ENCODE measurements at regions not wholly inside any gene's neighbourhood (a gene's known extent, or its start where the extent isn't known, plus 50 kb on each side); places are given as distances from the start of the nearest gene placed in this dataset.

GRCh38 chr12:17169726-17170471, 563.9 kb upstream of the LMO3 start:
- intact Hi-C loops (cut with DNase I; ENCODE audit: low total_unique reads) = no loop called here

GRCh38 chr12:17159506-17160300, 553.7 kb upstream of the LMO3 start:
- Histone ChIP-seq H3K27ac (no peak overlapping the region), H3K36me3 (no peaks in the 10 kb centered on the region), H3K9me3 (no peaks in the 10 kb centered on the region), H3K27me3 (no peaks in the 10 kb centered on the region), H3K4me3 (no peak overlapping the region), H3K4me1 (no peaks in the 10 kb centered on the region)
- ATAC-seq = no peak
- intact Hi-C loops (cut with DNase I; ENCODE audit: low total_unique reads) (no loop called here), in situ Hi-C loops (cut with MboI; ENCODE audit: low sequenced_read_pairs in 4 of 4) (no loop called here)
- TF ChIP-seq POLR2A (IDR thresholded peaks at IDR 0.05) (no peak), CTCF (IDR thresholded peaks at IDR 0.05 in 4 of 5, conservative IDR thresholded peaks at IDR 0.05 in 1 of 5) (no peak)
- DNase-seq = no peak

More at GRCh38 chr12:17169726-17170471, 563.9 kb upstream of the LMO3 start:
- in situ Hi-C loops (cut with MboI; ENCODE audit: low sequenced_read_pairs in 4 of 4) = no loop called here
- DNase-seq = no peak
- TF ChIP-seq CTCF (IDR thresholded peaks at IDR 0.05 in 4 of 5, conservative IDR thresholded peaks at IDR 0.05 in 1 of 5) = no peak
- no peak for TF ChIP-seq POLR2A (IDR thresholded peaks at IDR 0.05)
- Histone ChIP-seq H3K27me3 (no peaks in the 10 kb centered on the region), H3K4me3 (no peak overlapping the region), H3K4me1 (no peaks in the 10 kb centered on the region), H3K27ac (no peak overlapping the region), H3K36me3 (no peaks in the 10 kb centered on the region), H3K9me3 (no peaks in the 10 kb centered on the region)
- ATAC-seq = no peak

GRCh38 chr12:17158201-17158600, 552.2 kb upstream of the LMO3 start:
- H3K27me3 ChIP-seq = no peaks in the 10 kb centered on the region
- intact Hi-C loops (cut with DNase I; ENCODE audit: low total_unique reads) = no loop called here

GRCh38 chr12:17151917-17152316, 546.0 kb upstream of the LMO3 start:
- no peak for TF ChIP-seq POLR2A (IDR thresholded peaks at IDR 0.05)
- no peak for TF ChIP-seq CTCF (IDR thresholded peaks at IDR 0.05 in 4 of 5, conservative IDR thresholded peaks at IDR 0.05 in 1 of 5)
- ATAC-seq = no peak
- in situ Hi-C loops (cut with MboI; ENCODE audit: low sequenced_read_pairs in 4 of 4) (no loop called here), intact Hi-C loops (cut with DNase I; ENCODE audit: low total_unique reads) (no loop called here)
- no peaks in the 10 kb centered on the region for H3K9me3 ChIP-seq
- H3K27ac ChIP-seq = no peak overlapping the region
- no peak overlapping the region for H3K4me3 ChIP-seq
- no peaks in the 10 kb centered on the region for H3K27me3 ChIP-seq
- H3K4me1 ChIP-seq = no peaks in the 10 kb centered on the region
- no peak for DNase-seq
- H3K36me3 ChIP-seq = no peaks in the 10 kb centered on the region

More at GRCh38 chr12:17158201-17158600, 552.2 kb upstream of the LMO3 start:
- no peaks in the 10 kb centered on the region for H3K36me3 ChIP-seq
- H3K4me3 ChIP-seq = no peak overlapping the region
- no peak for ATAC-seq
- no peak overlapping the region for H3K27ac ChIP-seq
- no peaks in the 10 kb centered on the region for H3K9me3 ChIP-seq
- in situ Hi-C loops (cut with MboI; ENCODE audit: low sequenced_read_pairs in 4 of 4) = no loop called here
- TF ChIP-seq POLR2A (IDR thresholded peaks at IDR 0.05) = no peak
- no peak for TF ChIP-seq CTCF (IDR thresholded peaks at IDR 0.05 in 4 of 5, conservative IDR thresholded peaks at IDR 0.05 in 1 of 5)
- no peak for DNase-seq
- H3K4me1 ChIP-seq = no peaks in the 10 kb centered on the region
